A673 (cell line): ENCODE measurements at regions not wholly inside any gene's neighbourhood (a gene's known extent, or its start where the extent isn't known, plus 50 kb on each side); places are given as distances from the start of the nearest gene placed in this dataset.
"Not testable (repeated sequence)": the region's sequence is repeated elsewhere in the genome, so short reads cannot be mapped to it uniquely, and the experiment has no call there.

Source experiments
- CTCF ChIP-seq: fragments of 300-800, 200-600 bp; sonication (generic); conservative IDR thresholded peaks from 2 replicates; pipeline ENCODE4 v1.5.1; 2017; ENCODE audit warnings: low read depth, mild to moderate bottlenecking, antibody characterized with exemption, low read length, moderate library complexity, mixed read lengths
- EZH2 ChIP-seq: fragments of 200-600 bp; sonication (generic); IDR thresholded peaks from 2 replicates; pipeline ENCODE4 v1.6.1; 2017; ENCODE audit warnings: borderline replicate concordance, low read depth, mild to moderate bottlenecking, mixed read lengths, antibody characterized with exemption, low read length; ENCODE audit not compliant: poor library complexity, severe bottlenecking

GRCh38 chr16:79377082-79377481, 223.5 kb downstream of the MAF start:
- TF ChIP-seq CTCF, EZH2: not testable (repeated sequence)
